Fibroblast of the aortic adventitia (primary cell): ENCODE measurements at regions not wholly inside any gene's neighbourhood (a gene's known extent, or its start where the extent isn't known, plus 50 kb on each side); places are given as distances from the start of the nearest gene placed in this dataset.

ENCODE experiments used
- DNase-seq: peaks from one replicate; pipeline ENCODE4 v3.0.0-alpha.2; 2010; ENCODE audit warnings: low read depth
- H3K4me3 ChIP-seq: 2 replicates; pipeline ENCODE4 v1.5.1; 2011; ENCODE audit warnings: low read depth, mild to moderate bottlenecking, control low read depth, low read length, moderate library complexity
- TF ChIP-seq, protein P1 (sequence below): IDR thresholded peaks from 2 replicates; pipeline ENCODE4 v1.5.1; 2011; ENCODE audit warnings: mild to moderate bottlenecking, low read length, control low read depth, inconsistent platforms; ENCODE audit not compliant: insufficient read depth

DNA sequence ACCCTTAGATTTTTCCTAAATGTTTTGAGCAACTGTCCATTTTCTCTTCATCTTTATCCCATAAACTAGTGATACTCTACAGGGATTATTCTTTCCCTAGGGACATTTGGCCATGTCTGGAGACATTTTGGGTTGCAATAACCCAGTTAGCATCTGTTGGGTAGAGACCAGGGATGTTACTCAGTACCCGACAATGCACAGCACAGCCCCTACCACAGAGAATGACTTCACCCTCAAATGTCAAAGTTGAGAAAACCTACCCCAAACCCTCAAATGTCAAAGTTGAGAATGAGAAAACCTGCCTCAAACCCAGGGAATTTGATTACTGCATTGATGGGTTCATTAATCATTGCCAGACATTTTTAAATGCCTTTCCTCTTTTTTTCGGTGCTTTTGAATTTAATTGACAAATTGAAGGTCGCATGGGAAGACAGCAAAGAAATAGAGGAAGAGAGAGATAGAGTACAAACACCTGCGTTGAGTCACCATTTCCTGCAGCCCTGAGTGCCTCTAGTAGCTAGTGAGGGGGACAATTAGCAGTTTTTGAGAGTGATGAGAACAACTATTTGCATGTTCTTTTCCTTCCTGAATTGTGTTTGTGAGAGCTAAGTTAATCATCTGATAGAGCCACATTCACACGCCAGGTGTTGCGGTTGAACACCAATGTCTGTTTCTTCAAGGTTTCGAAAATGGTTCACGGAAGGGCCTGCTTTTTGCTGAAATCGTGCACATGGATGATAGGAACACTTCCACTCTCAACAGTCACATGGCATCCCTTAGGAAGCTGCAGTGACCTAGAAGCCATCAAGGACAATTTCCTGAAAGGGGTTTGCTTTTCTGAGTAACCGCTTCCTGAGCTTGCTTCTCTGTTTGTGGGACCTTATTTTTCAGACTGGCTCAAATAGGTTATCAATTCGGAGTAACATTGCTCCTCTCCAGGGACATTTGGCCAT, 203.9 kb upstream of the VCX3A start:
- TF ChIP-seq, protein P1, sequence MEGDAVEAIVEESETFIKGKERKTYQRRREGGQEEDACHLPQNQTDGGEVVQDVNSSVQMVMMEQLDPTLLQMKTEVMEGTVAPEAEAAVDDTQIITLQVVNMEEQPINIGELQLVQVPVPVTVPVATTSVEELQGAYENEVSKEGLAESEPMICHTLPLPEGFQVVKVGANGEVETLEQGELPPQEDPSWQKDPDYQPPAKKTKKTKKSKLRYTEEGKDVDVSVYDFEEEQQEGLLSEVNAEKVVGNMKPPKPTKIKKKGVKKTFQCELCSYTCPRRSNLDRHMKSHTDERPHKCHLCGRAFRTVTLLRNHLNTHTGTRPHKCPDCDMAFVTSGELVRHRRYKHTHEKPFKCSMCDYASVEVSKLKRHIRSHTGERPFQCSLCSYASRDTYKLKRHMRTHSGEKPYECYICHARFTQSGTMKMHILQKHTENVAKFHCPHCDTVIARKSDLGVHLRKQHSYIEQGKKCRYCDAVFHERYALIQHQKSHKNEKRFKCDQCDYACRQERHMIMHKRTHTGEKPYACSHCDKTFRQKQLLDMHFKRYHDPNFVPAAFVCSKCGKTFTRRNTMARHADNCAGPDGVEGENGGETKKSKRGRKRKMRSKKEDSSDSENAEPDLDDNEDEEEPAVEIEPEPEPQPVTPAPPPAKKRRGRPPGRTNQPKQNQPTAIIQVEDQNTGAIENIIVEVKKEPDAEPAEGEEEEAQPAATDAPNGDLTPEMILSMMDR = no peak
- no peak overlapping the region for H3K4me3 ChIP-seq
- no peak for DNase-seq

DNA sequence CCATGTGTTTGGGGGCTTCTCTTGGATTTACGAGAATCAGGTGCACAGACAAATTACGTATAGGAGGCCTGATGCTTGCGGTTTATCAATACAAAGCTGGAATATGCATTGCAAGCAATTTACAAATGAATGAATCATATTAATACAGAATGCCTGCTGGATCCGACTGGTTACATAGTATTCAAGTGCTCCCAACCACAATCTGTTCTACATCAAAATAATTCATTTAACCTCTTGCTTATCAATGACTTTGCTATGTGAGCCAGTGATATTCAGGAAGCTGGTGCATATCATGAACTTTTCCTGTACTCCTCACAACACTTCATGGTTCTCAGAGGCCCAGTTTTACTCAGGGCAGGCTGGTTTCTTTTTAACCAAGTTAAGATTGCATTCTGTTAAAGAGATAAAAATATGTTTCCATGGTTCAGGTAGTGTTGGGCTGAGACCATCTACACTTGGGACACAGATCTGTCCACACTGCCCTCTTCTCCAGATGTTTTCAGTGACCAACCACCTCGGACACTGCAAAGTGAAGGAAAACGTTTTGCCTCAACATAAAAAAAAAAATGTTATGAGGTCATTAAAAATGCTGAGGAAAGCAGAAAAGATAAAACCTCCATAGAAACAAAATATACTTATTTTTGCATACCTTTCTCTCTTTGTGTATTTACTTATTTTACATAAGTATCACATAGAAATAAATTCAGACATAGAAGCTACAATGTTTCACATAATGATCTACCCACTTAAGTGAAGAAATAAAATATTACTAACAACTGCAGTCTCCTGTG, 200.1 kb upstream of the VCX3A start:
- H3K4me3 ChIP-seq = no peak overlapping the region
- TF ChIP-seq, protein P1 = no peak
- DNase-seq = no peak

DNA sequence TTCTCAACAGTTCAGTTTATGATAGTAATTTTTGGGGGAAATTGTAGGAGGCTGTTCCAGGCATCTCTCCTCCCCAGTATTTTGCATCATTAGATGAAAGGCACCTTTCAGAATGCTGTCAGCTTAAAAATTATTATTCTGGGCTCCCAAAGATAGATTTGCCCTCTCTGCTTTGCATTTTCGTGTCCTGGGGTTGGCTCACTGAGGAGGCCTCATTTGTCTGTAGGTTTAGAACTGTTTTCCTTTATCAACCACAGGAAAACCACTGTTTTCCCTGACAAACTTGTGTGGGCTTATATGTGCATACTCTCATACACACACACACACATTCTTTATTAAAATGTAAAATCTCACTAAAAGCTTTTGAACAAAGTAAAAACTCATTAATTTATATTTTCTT, 197.2 kb upstream of the VCX3A start:
- TF ChIP-seq, protein P1 = no peak
- H3K4me3 ChIP-seq = no peak overlapping the region
- no peak for DNase-seq

DNA sequence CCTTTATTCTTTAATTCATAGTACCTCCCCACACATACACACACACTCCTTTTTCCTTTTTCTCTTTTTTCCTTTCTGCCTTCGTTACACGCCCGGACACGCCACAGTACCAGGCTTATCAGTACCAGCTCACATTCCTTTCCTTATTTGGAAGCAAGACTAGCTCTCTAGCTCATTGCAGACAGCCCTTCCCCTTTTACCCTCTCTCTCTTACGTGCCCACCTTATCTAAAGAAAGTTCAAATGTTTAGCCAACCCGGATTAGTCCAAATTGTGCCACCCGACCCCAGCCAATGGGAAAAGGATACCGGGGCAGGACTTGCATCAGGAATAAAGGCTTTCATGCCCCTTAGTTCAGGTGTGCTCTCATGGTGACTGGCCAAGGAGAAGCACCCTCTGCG, 194.7 kb upstream of the VCX3A start:
- TF ChIP-seq, protein P1 = no peak
- DNase-seq = no peak
- no peak overlapping the region for H3K4me3 ChIP-seq

DNA sequence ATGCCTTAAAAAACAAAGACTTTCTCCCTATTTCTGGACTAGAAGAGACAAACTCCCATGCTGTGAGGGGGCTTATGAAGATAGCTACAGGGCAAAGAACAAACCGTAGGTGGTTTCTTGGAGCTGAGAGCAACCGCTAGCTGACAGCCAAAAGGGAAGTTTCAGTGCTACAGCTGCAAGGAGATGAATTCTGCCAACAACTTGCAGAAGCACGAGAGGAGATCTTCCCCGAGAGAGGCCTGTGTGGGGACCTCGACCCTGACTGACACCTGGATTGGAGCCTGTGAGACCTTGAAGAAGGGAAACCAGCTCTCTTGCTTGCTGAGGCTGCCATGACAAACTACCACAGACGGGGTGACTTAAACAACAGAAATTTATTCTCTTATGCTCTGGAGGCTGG, 183.8 kb upstream of the VCX3A start:
- H3K4me3 ChIP-seq = no peak overlapping the region
- TF ChIP-seq, protein P1 = no peak
- no peak for DNase-seq

DNA sequence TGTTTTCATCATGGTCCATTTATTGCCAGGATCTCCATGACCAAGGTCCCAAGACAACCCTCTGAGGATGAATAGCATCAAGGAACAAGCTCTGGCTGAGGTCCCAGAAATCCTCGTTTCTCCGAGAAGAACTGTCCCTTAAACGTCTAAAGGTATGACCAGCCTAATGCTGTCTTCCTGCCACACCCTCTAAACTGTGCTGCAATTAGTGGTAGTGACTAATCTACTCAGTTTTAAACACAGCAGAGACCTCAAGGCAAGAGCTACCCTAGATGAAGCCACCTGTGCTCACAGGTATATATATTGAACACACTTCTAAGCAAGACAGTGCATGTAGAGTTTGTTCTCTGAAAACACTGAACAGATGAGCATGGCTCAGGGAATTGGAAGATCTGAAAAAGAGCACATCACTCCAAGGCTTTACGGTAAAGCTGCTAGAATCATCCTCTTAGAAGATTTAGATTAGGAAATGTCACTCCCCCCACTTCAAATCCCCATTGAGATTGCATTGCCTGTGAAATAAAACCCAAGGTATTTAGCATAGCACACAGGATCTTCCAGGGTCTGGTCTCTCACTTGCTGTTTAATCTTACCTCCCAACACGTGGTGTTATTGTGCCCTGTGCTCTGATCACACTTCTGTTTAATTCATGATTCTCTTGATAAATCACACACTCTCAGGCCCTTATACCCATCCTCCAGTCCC, 173.9 kb upstream of the VCX3A start:
- TF ChIP-seq, protein P1 = no peak
- DNase-seq = no peak
- H3K4me3 ChIP-seq = no peak overlapping the region
